OCI-LY3 (cell line): ENCODE measurements at regions not wholly inside any gene's neighbourhood (a gene's known extent, or its start where the extent isn't known, plus 50 kb on each side); places are given as distances from the start of the nearest gene placed in this dataset.

Experiments
- EZH2phosphoT487 ChIP-seq: fragments of 200-600 bp; shearing (Covaris generic); IDR thresholded peaks from 2 replicates; pipeline ENCODE4 v1.6.1; 2018; ENCODE audit warnings: antibody characterized with exemption, mixed run types, low read depth
- TF ChIP-seq, protein P1 (sequence below): fragments of 200-600, 300-600 bp; sonication (generic); IDR thresholded peaks from 2 replicates; pipeline ENCODE4 v1.5.1; 2014; ENCODE audit warnings: antibody characterized with exemption, low read length, low read depth

DNA sequence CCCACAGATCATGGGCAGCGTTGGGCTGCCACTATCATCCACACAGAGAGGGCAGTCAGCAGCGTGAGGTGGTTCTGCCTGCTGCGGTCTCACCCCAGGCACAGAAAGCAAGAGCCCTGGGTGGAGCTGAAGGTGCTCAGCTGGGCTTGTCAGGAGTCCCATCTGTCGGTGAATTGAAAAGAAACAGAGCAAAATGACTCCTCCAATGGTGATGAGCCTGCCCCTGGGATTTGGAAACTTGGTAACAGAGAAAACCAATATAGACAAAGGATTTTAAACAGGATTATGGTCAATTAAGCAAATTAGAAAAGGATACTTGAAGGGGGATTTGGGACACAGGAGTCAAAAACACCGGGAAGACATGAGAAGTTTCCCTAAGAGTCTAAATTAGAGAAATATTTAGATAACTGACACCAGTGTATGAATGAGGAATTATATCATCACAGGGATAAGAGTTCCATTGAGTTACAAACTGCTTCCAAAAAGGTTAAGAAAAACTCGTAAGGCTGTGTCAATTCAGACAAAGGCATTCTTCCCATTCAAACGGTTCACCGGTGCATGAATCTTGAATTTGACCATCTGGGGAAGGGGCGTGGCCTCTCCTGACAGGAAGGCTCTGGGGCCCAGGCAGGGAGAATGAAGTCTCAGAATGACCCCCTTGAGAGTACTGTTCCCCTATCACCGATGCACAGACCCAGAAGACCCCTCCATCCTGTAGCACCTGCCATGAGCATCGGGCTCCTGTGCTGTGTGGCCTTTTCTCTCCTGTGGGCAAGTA, 70.0 kb upstream of the PRSS58 start:
- TF ChIP-seq, protein P1, sequence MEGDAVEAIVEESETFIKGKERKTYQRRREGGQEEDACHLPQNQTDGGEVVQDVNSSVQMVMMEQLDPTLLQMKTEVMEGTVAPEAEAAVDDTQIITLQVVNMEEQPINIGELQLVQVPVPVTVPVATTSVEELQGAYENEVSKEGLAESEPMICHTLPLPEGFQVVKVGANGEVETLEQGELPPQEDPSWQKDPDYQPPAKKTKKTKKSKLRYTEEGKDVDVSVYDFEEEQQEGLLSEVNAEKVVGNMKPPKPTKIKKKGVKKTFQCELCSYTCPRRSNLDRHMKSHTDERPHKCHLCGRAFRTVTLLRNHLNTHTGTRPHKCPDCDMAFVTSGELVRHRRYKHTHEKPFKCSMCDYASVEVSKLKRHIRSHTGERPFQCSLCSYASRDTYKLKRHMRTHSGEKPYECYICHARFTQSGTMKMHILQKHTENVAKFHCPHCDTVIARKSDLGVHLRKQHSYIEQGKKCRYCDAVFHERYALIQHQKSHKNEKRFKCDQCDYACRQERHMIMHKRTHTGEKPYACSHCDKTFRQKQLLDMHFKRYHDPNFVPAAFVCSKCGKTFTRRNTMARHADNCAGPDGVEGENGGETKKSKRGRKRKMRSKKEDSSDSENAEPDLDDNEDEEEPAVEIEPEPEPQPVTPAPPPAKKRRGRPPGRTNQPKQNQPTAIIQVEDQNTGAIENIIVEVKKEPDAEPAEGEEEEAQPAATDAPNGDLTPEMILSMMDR, result no peak
- TF ChIP-seq EZH2phosphoT487, result no peak
